GM23338 (cell line): ENCODE measurements at regions not wholly inside any gene's neighbourhood (a gene's known extent, or its start where the extent isn't known, plus 50 kb on each side); places are given as distances from the start of the nearest gene placed in this dataset.
A peak's percentile ranks its signal among the peaks of the same experiment; 100 is the strongest.

Source experiments
- ATAC-seq: fragments of 200-7000 bp; cut with Tn5 transposase; 3 replicates; pipeline ENCODE4 v1.9.1; 2020
- DNase-seq: peaks from one replicate; pipeline ENCODE4 v3.0.0-alpha.2; 2015; ENCODE audit warnings: low spot score
- H2AFZ ChIP-seq: fragments of 200-600 bp; sonication (generic); 2 replicates; pipeline ENCODE4 v1.8.0; 2016; ENCODE audit warnings: antibody characterized with exemption, mild to moderate bottlenecking, moderate library complexity
- H3F3A ChIP-seq: fragments of 200-600 bp; sonication (generic); replicated peaks from 2 replicates; pipeline ENCODE4 v1.8.0; 2017; ENCODE audit warnings: antibody characterized with exemption, mixed run types, low read depth
- H3K27ac ChIP-seq: fragments of 200-600 bp; sonication (generic); 2 replicates; pipeline ENCODE4 v1.6.1; 2016; ENCODE audit warnings: low read depth
- H3K27me3 ChIP-seq: fragments of 200-600 bp; sonication (generic); 2 replicates; pipeline ENCODE4 v1.8.0; 2016; ENCODE audit warnings: mild to moderate bottlenecking, mixed run types, moderate library complexity; ENCODE audit not compliant: insufficient read depth
- H3K36me3 ChIP-seq: fragments of 200-600 bp; sonication (generic); 2 replicates; pipeline ENCODE4 v1.8.0; 2016; ENCODE audit warnings: mild to moderate bottlenecking; ENCODE audit not compliant: insufficient read depth
- H3K4me1 ChIP-seq: fragments of 200-600 bp; sonication (generic); 2 replicates; pipeline ENCODE4 v1.8.0; 2016; ENCODE audit warnings: mild to moderate bottlenecking, moderate library complexity; ENCODE audit not compliant: insufficient read depth
- H3K4me2 ChIP-seq: fragments of 200-600 bp; sonication (generic); 2 replicates; pipeline ENCODE4 v1.7.1; 2017; ENCODE audit warnings: mixed run types
- H3K4me3 ChIP-seq: fragments of 200-600 bp; sonication (generic); 2 replicates; pipeline ENCODE4 v1.6.1; 2016; ENCODE audit warnings: mixed run types
- H3K79me2 ChIP-seq: fragments of 200-600 bp; sonication (generic); replicated peaks from 2 replicates; pipeline ENCODE4 v1.8.0; 2017; ENCODE audit warnings: mild to moderate bottlenecking; ENCODE audit not compliant: insufficient read depth
- H3K9me2 ChIP-seq: fragments of 200-600 bp; sonication (generic); 2 replicates; pipeline ENCODE4 v1.8.0; 2017; ENCODE audit not compliant: insufficient read depth
- H4K20me1 ChIP-seq: fragments of 200-600 bp; sonication (generic); replicated peaks from 2 replicates; pipeline ENCODE4 v1.8.0; 2017; ENCODE audit warnings: mild to moderate bottlenecking; ENCODE audit not compliant: insufficient read depth
- H3K27ac Mint-ChIP-seq: 2 replicates; pipeline ENCODE4 v1.8.0; 2020; ENCODE audit warnings: inconsistent platforms, mild to moderate bottlenecking, moderate library complexity, mixed read lengths
- H3K27me3 Mint-ChIP-seq: 3 replicates; pipeline ENCODE4 v1.8.0; 2022; ENCODE audit warnings: low read depth, mild to moderate bottlenecking, moderate library complexity, mixed read lengths, inconsistent platforms; ENCODE audit not compliant: insufficient read depth, poor library complexity
- H3K36me3 Mint-ChIP-seq: 3 replicates; pipeline ENCODE4 v1.8.0; 2021; ENCODE audit warnings: low read depth, mild to moderate bottlenecking, inconsistent platforms, moderate library complexity, mixed read lengths
- H3K4me1 Mint-ChIP-seq: 3 replicates; pipeline ENCODE4 v1.8.0; 2020; ENCODE audit warnings: mild to moderate bottlenecking, inconsistent platforms, mixed read lengths
- H3K4me3 Mint-ChIP-seq: 3 replicates; pipeline ENCODE4 v1.8.0; 2021; ENCODE audit warnings: moderate library complexity, mild to moderate bottlenecking, inconsistent platforms, mixed read lengths
- H3K9me3 Mint-ChIP-seq: 3 replicates; pipeline ENCODE4 v1.8.0; 2020; ENCODE audit warnings: moderate library complexity, mild to moderate bottlenecking, inconsistent platforms, mixed read lengths
- CREB1 ChIP-seq: fragments of 250-450 bp; sonication (Bioruptor Pico); IDR thresholded peaks from 2 replicates; pipeline ENCODE4 v1.5.0; 2020; ENCODE audit warnings: low read depth, mild to moderate bottlenecking, moderate library complexity
- EZH2 ChIP-seq: fragments of 200-600 bp; sonication (generic); IDR thresholded peaks from one replicate; pipeline ENCODE4 v1.8.0; 2017; ENCODE audit warnings: antibody characterized with exemption, mild to moderate bottlenecking, low read depth; ENCODE audit not compliant: unreplicated experiment
- EZH2phosphoT487 ChIP-seq: fragments of 200-600 bp; sonication (generic); IDR thresholded peaks from one replicate; pipeline ENCODE4 v1.8.1; 2018; ENCODE audit warnings: antibody characterized with exemption; ENCODE audit not compliant: unreplicated experiment
- JUNB ChIP-seq: IDR thresholded peaks from one replicate; pipeline ENCODE4 v1.6.1; 2016; ENCODE audit warnings: antibody characterized with exemption; ENCODE audit not compliant: unreplicated experiment
- POLR2AphosphoS5 ChIP-seq: IDR thresholded peaks from 2 replicates; pipeline ENCODE4 v1.6.1; 2016; ENCODE audit warnings: antibody characterized with exemption, low read depth
- STAT1 ChIP-seq: IDR thresholded peaks from one replicate; pipeline ENCODE4 v1.6.1; 2016; ENCODE audit warnings: antibody characterized with exemption; ENCODE audit not compliant: unreplicated experiment
- ZNF114 ChIP-seq: fragments of 250-450 bp; sonication (Bioruptor Pico); IDR thresholded peaks from 2 replicates; pipeline ENCODE4 v1.5.0; 2020; ENCODE audit warnings: mild to moderate bottlenecking, moderate library complexity
- ZNF331 ChIP-seq: fragments of 250-450 bp; sonication (Bioruptor Pico); IDR thresholded peaks from 2 replicates; pipeline ENCODE4 v1.5.0; 2020; ENCODE audit warnings: low read depth, mild to moderate bottlenecking, moderate library complexity
- TF ChIP-seq, protein P1 (sequence below): IDR thresholded peaks from one replicate; pipeline ENCODE4 v1.6.1; 2018; ENCODE audit warnings: antibody characterized with exemption; ENCODE audit not compliant: unreplicated experiment
- TF ChIP-seq, protein P2 (sequence below): fragments of 250-450 bp; sonication (Bioruptor Pico); IDR thresholded peaks from 2 replicates; pipeline ENCODE4 v1.5.0; 2020; ENCODE audit warnings: mild to moderate bottlenecking, moderate library complexity
- TF ChIP-seq, protein P3 (sequence below): IDR thresholded peaks from 2 replicates; pipeline ENCODE4 v1.6.1; 2016; ENCODE audit warnings: antibody characterized with exemption

DNA sequence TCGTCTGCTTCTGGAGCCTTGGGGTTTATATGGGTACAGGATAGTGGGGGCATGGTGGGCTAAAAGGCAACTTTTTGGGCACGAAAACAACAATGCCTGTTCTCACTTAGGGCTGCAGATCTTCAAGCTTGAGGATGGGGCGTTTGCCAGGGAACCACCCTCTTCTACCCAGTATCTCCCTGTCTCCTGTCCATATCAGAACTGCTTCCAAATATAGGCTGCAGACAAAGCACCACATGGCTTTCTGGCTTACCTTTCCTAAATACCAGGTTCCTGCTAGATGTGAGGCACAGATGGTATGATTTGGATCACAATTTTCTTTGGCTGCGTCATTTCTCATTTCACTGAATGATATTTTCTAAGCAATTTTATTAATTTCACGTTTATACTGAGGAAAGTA is 70.4 kb downstream of the CMAS start:
- DNase-seq (no peak), ATAC-seq (no peak)
- Histone ChIP-seq H3K27me3 (no peaks in the 10 kb centered on the region), H4K20me1 (no peaks in the 10 kb centered on the region), H3K36me3 (no peaks in the 10 kb centered on the region), H3K4me2 (no peak overlapping the region), H3K4me1 (no peaks in the 10 kb centered on the region), H3K4me3 (no peak overlapping the region), H3K9me2 (no peaks in the 10 kb centered on the region), H3F3A (no peaks in the 10 kb centered on the region), H3K79me2 (no peaks in the 10 kb centered on the region), H2AFZ (peak overlapping the region; percentile 66; the same call in 1 of the 2 replicates), H3K27ac (no peak overlapping the region)
- no peaks in the 10 kb centered on the region for H3K27me3 Mint-ChIP-seq
- no peaks in the 10 kb centered on the region; the same call in 2 of the 3 replicates for H3K4me1 Mint-ChIP-seq
- no peak overlapping the region for H3K4me3 Mint-ChIP-seq
- TF ChIP-seq CREB1 (CRISPR knock-in tag) (no peak), POLR2AphosphoS5 (no peak), JUNB (no peak), ZNF331 (CRISPR knock-in tag) (no peak), EZH2 (no peak), EZH2phosphoT487 (no peak), STAT1 (no peak), ZNF114 (CRISPR knock-in tag) (no peak)
- TF ChIP-seq, protein P1, sequence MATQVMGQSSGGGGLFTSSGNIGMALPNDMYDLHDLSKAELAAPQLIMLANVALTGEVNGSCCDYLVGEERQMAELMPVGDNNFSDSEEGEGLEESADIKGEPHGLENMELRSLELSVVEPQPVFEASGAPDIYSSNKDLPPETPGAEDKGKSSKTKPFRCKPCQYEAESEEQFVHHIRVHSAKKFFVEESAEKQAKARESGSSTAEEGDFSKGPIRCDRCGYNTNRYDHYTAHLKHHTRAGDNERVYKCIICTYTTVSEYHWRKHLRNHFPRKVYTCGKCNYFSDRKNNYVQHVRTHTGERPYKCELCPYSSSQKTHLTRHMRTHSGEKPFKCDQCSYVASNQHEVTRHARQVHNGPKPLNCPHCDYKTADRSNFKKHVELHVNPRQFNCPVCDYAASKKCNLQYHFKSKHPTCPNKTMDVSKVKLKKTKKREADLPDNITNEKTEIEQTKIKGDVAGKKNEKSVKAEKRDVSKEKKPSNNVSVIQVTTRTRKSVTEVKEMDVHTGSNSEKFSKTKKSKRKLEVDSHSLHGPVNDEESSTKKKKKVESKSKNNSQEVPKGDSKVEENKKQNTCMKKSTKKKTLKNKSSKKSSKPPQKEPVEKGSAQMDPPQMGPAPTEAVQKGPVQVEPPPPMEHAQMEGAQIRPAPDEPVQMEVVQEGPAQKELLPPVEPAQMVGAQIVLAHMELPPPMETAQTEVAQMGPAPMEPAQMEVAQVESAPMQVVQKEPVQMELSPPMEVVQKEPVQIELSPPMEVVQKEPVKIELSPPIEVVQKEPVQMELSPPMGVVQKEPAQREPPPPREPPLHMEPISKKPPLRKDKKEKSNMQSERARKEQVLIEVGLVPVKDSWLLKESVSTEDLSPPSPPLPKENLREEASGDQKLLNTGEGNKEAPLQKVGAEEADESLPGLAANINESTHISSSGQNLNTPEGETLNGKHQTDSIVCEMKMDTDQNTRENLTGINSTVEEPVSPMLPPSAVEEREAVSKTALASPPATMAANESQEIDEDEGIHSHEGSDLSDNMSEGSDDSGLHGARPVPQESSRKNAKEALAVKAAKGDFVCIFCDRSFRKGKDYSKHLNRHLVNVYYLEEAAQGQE = no peak
- TF ChIP-seq, protein P2, sequence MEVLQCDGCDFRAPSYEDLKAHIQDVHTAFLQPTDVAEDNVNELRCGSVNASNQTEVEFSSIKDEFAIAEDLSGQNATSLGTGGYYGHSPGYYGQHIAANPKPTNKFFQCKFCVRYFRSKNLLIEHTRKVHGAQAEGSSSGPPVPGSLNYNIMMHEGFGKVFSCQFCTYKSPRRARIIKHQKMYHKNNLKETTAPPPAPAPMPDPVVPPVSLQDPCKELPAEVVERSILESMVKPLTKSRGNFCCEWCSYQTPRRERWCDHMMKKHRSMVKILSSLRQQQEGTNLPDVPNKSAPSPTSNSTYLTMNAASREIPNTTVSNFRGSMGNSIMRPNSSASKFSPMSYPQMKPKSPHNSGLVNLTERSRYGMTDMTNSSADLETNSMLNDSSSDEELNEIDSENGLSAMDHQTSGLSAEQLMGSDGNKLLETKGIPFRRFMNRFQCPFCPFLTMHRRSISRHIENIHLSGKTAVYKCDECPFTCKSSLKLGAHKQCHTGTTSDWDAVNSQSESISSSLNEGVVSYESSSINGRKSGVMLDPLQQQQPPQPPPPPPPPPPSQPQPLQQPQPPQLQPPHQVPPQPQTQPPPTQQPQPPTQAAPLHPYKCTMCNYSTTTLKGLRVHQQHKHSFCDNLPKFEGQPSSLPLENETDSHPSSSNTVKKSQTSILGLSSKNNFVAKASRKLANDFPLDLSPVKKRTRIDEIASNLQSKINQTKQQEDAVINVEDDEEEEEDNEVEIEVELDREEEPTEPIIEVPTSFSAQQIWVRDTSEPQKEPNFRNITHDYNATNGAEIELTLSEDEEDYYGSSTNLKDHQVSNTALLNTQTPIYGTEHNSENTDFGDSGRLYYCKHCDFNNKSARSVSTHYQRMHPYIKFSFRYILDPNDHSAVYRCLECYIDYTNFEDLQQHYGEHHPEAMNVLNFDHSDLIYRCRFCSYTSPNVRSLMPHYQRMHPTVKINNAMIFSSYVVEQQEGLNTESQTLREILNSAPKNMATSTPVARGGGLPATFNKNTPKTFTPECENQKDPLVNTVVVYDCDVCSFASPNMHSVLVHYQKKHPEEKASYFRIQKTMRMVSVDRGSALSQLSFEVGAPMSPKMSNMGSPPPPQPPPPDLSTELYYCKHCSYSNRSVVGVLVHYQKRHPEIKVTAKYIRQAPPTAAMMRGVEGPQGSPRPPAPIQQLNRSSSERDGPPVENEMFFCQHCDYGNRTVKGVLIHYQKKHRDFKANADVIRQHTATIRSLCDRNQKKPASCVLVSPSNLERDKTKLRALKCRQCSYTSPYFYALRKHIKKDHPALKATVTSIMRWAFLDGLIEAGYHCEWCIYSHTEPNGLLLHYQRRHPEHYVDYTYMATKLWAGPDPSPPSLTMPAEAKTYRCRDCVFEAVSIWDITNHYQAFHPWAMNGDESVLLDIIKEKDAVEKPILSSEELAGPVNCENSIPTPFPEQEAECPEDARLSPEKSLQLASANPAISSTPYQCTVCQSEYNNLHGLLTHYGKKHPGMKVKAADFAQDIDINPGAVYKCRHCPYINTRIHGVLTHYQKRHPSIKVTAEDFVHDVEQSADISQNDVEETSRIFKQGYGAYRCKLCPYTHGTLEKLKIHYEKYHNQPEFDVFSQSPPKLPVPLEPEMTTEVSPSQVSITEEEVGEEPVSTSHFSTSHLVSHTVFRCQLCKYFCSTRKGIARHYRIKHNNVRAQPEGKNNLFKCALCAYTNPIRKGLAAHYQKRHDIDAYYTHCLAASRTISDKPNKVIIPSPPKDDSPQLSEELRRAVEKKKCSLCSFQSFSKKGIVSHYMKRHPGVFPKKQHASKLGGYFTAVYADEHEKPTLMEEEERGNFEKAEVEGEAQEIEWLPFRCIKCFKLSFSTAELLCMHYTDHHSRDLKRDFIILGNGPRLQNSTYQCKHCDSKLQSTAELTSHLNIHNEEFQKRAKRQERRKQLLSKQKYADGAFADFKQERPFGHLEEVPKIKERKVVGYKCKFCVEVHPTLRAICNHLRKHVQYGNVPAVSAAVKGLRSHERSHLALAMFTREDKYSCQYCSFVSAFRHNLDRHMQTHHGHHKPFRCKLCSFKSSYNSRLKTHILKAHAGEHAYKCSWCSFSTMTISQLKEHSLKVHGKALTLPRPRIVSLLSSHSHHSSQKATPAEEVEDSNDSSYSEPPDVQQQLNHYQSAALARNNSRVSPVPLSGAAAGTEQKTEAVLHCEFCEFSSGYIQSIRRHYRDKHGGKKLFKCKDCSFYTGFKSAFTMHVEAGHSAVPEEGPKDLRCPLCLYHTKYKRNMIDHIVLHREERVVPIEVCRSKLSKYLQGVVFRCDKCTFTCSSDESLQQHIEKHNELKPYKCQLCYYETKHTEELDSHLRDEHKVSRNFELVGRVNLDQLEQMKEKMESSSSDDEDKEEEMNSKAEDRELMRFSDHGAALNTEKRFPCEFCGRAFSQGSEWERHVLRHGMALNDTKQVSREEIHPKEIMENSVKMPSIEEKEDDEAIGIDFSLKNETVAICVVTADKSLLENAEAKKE (CRISPR knock-in tag) = no peak
- TF ChIP-seq, protein P3, sequence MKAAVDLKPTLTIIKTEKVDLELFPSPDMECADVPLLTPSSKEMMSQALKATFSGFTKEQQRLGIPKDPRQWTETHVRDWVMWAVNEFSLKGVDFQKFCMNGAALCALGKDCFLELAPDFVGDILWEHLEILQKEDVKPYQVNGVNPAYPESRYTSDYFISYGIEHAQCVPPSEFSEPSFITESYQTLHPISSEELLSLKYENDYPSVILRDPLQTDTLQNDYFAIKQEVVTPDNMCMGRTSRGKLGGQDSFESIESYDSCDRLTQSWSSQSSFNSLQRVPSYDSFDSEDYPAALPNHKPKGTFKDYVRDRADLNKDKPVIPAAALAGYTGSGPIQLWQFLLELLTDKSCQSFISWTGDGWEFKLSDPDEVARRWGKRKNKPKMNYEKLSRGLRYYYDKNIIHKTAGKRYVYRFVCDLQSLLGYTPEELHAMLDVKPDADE = no peak
- H3K27ac Mint-ChIP-seq = no peak overlapping the region
- H3K36me3 Mint-ChIP-seq = no peaks in the 10 kb centered on the region
- H3K9me3 Mint-ChIP-seq = no peaks in the 10 kb centered on the region
